IPS-NIHi7 (cell line): ENCODE measurements at regions not wholly inside any gene's neighbourhood (a gene's known extent, or its start where the extent isn't known, plus 50 kb on each side); places are given as distances from the start of the nearest gene placed in this dataset.
A peak's percentile ranks its signal among the peaks of the same experiment; 100 is the strongest.

Source experiments
- DNase-seq: peaks from one replicate; pipeline ENCODE4 v3.0.0; 2012; ENCODE audit warnings: mixed read lengths; ENCODE audit errors: extremely low spot score

DNA sequence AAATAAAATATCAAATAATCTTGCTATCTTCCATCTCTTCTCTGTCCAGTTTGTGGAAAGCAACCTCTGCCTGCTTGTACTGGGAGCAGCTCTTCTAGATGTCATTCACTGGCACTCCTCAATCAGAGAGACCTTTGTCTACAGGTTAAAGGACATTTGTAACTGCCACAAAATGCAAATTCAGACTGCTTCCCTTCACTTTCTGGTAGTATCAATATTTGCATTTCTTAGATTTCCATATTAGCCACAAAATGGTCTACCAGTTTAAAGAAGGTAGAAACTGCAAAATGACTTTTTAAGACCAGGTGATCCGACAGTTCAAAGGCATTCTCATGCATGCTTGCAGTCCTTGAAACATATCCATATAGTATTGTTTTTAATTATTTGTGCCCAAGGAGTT lies 51.7 kb upstream of the RCN1 start:
- DNase-seq, result no peak

DNA sequence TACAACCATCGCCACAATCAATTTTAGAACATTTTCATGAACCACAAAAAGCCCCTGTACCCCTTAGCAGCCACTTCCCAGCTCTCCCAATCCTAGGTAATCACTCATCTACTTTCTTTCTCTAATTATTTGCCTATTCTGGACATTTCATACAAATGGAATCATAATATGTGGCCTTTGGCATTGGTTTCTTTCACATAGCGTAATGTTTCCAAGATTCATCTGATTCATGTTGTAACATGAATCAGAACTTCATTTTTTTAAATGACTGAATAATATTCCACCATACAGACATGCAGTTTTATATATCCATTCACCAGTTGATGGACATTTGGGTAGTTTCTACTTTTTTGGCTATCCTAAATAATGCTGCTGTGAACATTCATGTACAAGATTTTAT lies 56.2 kb upstream of the RCN1 start:
- DNase-seq, result no peak

DNA sequence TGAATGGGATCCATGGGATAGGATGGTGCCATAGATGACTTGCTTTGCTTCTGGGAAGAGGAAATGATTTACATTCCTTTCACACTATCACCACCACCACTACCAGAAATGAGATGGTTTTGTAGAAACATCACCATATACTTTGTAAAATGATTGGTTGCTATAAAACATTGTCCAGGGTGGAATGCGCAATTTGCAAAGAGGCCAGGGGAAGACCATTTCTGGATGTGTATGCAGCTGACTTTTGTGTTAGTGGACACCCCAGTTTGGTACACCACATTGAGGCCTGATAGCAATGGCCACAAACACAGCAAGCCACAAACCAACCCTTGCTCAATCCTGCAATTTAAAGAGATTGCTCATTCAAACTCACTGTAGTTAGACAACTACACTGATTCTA lies 56.7 kb upstream of the RCN1 start:
- DNase-seq, result no peak

DNA sequence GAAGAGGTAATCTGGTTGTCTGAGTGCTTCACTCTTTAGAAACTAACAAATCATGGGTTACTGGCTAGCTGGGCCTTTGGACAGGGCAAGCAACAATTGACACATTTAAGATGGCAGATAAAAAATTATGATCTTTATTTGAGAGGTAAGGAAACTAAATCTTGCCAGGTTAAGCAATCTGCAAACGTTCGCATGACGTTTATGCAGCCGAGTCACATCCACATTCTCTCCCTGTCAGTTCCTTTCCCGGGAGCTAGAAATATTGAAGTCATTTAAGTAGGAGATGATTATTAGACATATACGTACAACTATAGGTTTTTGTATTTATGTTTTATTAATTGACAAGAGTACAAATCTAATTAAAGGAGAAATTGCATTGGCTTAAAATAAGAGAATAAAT lies 57.4 kb upstream of the RCN1 start:
- no peak for DNase-seq

DNA sequence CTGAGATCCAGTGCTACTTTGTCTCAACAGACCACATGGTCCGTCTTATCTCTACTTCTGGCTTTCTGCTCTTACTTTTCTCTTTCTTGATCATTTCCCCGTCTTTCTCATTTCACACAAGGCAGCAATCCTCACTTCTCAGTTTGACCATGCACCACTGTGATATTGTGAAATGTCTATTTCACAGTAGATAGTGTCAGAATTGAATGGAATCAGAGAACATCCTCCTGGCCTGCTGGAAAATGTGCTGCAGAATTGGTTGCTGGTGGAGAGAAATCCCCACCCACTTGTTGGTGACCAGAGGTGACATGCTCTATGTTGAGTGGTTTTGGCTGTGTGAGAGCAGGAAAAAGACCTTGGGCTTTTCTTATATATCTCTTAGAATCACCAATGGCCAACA lies 57.8 kb upstream of the RCN1 start:
- DNase-seq, result no peak

DNA sequence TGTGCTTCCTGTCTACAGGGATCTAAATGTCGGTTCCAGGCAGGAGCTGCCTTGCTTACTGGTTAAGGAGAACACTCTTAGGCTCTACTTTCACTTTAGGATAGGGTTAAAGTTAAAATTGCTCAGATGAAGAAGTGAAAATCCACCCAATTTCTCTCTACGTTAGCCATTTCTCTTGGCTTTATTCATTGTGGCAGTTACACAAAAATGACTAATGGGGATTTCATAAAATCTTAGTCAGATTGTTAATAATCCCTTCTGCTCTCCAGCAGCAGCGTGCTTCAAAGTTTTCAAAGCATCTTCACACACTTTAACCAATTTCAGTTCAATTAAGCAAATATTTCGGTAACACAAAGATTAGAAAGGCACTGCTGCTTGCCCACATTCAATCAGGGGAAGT lies 58.4 kb upstream of the RCN1 start:
- DNase-seq, result no peak

DNA sequence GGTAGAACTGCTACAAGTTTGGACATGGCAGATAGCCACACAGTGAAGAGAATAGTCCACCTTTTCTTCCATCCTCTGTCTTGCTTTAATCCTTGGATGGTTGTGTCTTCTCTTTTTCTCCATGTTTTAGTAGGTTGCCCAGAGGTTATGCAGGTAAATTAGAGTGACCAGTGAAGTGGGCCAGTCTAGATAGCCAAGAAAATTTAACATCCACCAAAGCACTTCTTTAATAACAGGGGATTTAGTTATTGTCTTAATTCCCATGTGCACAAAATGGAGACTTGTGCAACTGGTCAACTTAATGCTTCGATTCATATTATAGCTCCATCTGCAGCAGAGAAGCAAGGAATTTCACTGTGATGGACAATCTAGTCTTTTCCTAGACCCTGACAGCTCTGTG lies 58.8 kb upstream of the RCN1 start:
- DNase-seq, result no peak

DNA sequence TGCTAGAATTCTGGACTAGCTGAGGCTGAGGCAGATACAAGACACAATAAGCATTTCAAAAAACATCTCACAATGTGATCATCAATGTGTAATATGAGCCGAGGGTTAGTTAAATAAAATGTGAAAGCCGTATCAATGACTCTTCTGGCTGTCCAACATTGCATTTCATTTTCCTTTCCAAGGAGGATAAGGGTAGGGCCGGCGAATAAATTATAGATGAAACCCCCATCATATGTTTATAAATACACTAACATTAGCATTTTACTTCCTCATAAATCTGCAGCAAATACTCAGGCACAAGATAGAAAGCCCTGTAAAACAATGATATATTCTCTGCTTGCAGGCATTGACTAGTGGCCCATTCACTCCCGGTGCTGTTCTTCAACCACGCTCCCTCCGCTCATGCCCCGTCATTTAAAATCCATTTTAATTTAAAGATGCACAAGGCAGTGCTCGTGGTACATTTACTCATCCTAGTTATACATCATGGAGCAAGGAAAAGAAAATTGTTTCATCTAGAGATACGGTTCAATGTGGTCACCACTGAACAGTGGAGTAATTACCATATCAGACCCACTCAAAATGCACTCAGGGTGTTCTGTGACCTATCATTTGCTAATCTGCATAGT lies 59.9 kb upstream of the RCN1 start:
- DNase-seq, result no peak

DNA sequence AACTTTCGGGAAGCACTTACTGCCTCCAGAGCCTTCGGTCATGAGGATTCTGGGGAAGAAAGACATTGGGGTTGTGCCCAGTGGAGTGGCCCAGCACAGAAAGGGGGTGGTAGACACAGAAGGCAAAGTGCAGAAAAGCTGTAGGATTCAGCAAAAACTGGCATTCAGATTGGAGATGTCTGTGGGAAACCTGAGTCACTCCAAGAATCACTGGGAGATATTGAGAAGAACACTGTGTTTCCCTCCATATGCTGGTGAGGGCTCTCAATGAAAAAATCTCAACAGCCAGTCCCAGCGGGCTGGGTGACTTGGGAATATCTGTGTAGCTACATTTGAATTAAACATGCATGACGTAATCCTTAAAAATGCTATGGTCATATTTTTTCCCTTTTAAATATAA lies 61.2 kb upstream of the RCN1 start:
- DNase-seq, result no peak

DNA sequence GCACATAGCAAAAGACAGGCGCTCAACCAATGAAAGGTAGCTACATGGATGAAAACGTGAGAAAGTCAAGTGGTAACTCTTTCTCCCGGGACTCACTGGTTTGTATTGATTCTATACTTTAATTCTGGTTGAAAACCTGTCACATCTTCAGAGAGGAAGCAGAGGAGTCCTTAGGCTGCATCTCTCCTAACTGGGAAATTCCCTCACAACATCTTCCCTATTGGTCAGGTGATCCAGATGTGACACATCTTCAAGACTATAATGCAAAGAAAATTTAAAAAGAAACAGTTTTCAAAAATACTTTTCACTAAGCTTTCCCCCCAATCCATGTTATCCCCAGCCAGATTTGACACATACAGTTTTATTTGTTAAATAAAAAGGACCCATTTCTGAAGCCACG lies 62.7 kb upstream of the RCN1 start:
- DNase-seq, result no peak

DNA sequence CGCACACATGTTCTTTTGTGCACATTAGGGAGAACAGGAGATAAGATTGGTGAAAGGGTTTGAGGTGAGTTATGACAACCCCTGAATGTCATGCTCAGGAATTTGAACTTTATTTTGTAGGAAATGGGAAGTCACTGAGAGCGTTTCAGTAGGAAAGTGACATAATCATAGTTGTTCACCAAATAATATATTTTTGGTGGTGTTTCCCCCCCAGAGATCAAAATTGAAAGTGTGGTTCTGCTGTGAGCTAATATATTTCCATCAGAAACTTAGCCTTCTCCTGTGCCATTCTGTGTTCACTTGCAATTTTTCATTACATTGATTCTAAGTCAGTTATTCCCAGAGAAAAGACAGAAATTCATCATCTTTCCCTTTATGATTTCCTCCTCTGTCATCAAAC lies 64.1 kb upstream of the RCN1 start:
- no peak for DNase-seq

DNA sequence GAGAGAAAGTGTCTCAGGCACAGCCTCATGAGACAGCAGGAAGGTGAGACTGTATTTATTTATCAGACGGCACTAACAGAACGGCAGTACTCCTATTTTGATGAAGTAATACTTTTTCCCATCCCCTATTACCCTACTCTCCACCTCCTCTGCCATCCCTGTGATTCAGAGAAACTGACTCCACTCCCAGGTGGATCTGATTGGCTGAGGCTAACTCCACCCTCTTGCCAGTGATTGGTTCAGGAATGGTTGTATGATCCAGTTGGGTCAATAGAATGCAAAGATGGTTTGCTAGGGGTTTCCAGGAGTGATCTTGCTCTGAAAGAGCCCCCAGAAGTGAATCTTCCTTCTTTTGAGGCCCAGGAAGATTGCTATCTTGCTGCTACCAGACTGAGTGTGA lies 65.9 kb upstream of the RCN1 start:
- DNase-seq, result no peak

DNA sequence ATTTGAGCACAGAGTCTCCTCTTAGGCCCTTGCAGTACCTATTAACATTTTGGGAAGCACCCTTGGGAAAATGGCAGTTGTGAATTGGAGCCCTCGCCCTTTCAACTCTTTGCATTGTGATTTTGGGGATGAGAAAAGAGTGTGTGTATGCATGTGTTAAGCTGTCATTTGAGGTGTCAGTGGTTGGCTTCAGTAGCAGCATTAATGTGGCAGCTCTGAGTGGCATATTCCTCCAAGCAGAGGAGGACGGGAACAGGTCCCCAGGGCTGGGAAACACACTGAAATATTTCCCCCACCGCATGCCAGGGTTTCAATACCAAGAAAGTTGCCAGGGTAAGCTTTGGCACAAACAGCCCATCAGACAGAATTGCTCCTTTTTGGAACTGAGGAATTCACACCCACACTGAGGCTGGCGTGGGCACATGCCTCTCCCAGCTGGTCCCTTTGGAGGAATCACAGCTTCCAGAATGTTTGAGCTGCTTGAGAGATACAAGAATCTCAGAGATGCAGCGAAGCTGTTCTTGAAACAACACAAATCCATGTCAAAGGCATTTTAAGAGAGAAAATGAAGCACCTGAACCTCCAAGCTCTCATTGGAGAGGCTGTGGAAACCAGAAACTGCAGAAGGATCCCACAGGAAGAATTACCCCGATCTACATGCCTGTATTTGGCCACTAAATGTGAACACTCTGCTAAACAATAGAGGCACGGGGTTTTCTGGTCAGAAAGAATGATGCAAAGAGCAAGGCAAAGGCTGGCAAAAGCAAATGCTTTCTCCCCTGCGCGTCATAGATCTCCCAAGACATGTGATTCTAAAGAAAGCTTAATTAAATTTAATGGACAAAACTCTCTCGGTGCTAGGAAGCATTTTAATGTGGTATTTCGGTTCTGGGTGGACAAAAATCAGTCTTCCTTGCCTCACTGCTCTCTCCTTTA lies 67.2 kb upstream of the RCN1 start:
- DNase-seq, result no peak

DNA sequence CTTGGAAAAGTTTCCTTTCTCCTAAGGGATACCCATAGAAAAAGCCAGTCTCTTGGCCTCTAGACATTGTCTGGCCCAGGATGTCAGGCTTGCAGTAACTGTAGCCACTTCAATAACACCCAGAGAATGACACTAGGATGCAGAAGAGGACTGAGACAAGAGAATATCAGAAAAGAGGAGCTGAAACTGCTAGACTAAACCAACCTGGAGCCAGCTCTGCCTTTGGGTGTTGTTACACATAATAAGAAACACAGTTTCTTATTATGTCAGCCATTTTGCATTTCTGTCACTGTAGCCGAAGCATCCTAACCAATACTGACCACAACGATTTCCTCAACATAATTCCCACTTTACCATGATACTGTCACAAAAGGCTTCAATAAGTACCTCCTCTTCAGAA lies 72.2 kb upstream of the RCN1 start:
- DNase-seq, result no peak

DNA sequence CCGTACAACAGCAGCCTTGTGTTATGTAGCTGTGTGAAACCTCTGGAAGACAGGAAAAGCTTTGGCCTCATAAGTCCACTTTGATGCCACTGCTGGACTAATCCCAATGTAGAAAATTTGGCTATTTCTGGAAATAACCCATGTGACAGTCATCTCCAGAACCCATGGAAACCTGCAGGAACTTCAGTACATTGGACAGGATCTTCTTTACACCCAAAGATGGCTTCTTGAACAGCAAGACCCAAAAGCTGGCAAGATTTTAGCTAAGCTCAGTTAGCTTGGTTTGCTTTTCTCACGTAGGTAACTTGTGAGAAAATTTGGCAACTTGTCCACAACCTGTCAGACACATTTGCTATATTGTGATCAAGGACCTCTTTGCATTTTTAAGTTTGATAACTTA lies 74.8 kb upstream of the RCN1 start:
- no peak for DNase-seq

DNA sequence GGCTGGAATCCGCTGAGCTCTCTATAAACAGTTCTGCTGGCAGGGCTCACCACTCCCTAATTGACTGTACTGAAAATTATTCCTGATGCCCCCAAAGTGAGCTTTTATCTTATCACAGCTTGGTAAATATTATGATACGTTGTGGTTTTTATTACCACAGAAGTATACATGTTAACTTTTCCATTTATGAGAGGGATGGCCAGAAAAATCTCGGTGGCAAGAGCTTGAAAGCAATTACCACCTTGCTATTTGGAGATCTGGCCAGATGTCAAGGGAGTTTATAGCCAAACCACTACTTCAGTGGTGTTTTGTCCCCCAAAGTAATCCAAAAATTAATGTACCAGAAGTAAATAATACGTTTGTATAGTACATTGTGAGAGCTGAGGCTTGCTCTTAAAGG lies 75.4 kb upstream of the RCN1 start:
- no peak for DNase-seq

DNA sequence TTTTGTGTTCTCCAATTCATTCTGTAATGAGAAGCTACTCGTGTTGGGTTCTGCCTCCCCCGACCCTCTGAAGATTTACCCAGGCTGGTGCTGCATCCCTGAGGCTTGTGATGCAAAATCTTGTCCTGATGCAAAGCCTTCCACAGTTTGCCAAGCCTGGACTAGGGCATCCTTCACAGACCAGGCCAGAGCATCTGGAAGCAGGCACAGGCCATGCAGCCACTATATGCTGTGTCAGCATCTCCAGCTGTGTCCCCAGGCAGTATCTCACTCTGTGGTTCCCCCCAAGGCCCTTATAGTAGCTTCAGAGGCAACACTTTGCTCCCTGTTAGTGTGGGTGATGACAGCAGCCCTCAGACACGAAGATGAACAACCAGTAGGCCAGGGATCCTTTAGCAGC lies 77.3 kb upstream of the RCN1 start:
- DNase-seq, result no peak

DNA sequence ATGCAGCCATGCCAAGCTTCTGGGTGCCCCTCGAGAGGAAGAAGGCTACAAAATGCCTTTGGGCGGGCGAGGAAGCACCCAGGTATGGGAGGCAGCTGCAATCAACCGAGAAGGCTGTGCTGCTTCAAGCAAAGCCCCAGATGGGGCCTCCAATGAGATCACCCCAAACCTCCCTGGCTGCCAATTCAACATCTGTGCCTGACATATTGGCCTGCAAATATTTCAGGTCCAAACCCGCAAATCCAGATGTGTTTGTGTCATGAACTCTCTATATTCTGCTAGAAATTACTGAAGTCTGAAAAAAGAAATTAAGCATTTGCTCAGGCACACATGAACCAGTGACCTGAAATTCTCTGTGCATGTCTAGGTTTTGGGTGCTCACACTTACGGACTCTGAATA lies 78.8 kb upstream of the RCN1 start:
- DNase-seq, result no peak

DNA sequence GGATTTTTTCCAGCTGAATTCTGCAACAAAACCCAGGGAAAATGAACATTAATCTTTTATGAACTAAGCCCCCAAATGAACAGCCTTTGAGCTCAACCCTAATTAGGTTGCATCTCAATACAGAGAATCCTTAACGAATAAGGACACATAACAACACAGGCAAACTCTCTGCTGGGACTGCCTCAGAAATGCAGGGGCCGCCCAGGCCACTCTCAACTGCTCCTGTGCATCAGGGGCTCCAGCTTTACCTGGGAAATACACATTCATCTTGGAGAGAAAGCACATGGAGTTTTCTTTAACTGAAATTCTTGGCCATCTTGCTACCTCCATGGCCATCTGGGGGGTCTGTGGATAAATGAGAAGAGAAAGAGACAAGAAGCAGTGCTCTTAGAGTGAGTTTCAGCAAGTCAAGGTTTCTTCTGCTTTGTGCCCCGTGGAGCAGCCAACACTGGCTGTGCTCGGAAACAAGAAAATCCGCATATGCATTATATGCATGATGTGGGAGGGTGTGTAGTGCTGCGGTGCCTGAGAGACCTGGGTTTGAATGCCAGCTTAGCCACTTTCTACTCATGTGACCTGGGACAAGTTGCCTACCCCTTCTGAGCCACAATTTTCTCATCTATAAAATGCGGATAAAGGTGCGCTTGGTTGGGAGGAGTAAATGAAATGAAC lies 81.9 kb upstream of the RCN1 start:
- DNase-seq, result peak; percentile 20

DNA sequence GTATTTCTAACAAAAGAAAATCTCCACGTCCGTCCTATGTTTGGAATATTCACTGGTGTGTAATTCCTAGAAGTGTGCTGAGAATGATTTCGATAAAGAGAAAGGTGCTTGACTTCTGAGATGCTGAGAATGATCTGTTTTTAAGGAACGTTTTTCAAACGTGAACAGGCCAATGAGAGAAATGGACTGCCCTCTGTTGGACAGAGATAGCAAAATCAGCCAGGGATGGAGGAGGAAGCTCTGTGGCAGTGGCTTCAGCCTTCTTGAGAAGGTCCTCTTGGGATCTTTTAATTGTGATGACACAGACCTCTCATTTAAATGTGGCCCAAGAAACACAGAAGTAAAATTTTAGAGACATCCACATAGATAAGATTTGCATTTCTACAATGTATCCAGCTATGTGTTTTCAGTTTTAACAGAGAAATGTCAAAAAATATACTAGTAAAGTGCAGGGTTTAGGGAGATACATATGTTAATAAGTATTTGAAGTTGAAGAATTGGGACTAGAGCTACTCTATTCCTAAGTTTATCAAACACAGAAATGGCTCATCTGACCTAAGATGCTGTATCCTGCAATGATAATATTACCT lies 84.0 kb upstream of the RCN1 start:
- DNase-seq, result peak; percentile 71

DNA sequence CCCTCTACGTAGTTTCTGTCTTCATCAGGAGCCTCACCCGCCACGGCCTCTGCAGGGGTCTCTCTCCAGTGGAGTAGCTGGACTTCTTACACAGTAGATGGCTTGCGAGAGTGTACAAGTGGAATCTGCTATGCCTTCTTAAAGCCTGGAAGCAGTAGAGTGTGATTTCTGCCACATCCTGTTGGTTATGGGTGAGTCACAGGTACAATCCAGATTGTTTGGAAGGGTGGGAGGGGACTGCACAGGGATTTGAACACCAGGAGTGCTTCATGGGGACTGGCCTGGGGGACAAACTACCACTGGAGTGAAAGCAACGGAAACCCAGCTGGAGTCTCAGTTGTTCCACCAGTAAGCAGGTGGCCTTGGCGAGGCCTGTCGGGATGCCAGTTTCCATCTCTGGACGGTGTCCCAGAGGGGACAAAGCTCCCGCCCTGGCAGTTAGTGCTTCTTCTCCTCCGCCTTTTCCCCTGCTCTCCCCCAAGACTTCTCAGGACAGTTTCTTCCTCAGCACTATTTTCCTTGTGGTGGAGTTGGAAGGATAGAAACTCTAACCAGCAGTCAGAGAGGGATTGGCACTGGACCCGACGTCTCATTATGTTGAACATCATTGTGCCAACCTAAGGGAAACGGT lies 85.0 kb upstream of the RCN1 start:
- DNase-seq, result no peak

DNA sequence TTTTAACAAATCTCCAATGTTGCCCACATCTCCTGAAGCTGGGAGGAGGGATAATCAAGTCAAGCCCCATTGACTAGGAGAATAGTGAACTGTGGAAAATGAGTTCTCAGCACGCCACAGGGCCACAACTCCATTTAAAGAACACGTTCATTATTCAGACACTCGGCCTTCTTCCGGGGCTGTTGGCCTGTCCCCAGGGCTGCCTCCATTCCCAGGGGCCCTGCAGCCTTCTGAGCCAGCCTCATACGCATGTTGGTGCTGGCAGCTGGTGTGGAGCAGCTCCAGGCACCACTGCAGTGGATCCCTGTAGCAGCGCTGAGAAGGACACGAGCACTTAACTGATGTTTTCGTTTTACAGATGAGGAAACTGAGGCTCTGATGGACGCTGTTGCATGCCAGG lies 87.5 kb upstream of the RCN1 start:
- DNase-seq, result no peak
